ENCODE measurements at regions not wholly inside any gene's neighbourhood (a gene's known extent, or its start where the extent isn't known, plus 50 kb on each side); places are given as distances from the start of the nearest gene placed in this dataset.

DNA sequence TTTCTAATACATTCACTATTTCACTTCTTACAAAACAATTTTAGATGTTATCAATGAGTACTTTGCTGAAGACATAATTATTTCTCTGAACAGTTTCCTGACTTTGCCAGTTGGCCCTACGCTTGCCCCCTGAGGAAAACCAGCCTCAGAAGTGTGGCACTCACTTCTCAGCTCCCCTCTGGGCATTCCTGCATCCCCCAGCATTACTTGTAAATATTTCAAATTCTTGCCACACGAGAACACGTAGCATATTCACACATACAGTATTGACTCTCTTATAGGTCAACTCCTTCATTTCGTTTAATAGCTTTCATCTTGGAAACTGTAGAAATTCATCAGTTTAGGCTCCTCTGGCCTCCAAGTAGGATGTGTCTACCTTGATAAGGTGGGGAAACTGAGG lies 65.2 kb downstream of the OTX2 start:
- peaks cover 0 to 4% (median 0%) of the 10 kb centered on the region in 5 experiments for H3K27me3 ChIP-seq (replicated peaks in 2 of 5; ENCODE audit: control insufficient read depth in 4 of 5, insufficient read depth in 5 of 5, low read length in 4 of 5)
- no peaks in the 10 kb centered on the region for H3K4me1 ChIP-seq (ENCODE audit: control extremely low read depth in 1 of 4, control insufficient read depth in 4 of 4, insufficient read depth in 4 of 4, low read length in 3 of 4)
- POLR2A ChIA-PET: no interaction called here
- CTCF ChIA-PET: no interaction called here
- no peak overlapping the region for H3K27ac ChIP-seq (ENCODE audit: insufficient read depth in 1 of 2, low read depth in 1 of 2, low read length in 2 of 2, poor library complexity in 1 of 2, severe bottlenecking in 2 of 2)
- H3K9me3 ChIP-seq (ENCODE audit: control extremely low read depth in 1 of 5, control insufficient read depth in 4 of 5, insufficient read depth in 2 of 5, low read depth in 1 of 5, low read length in 4 of 5): peaks cover 0 to 2% (median 0%) of the 10 kb centered on the region in 5 experiments
- no peaks in the 10 kb centered on the region for H3K36me3 ChIP-seq (ENCODE audit: control insufficient read depth in 4 of 4, insufficient read depth in 4 of 4, low read length in 3 of 4)
- H3K4me3 ChIP-seq (ENCODE audit: control insufficient read depth in 1 of 7, extremely low read depth in 1 of 7, insufficient read depth in 4 of 7, low read depth in 2 of 7, low read length in 6 of 7): no peak overlapping the region
- 81% methylated on average over 3 of the region's 4 CpGs for WGBS (ENCODE audit: insufficient coverage)
- DNase-seq: no peak

DNA sequence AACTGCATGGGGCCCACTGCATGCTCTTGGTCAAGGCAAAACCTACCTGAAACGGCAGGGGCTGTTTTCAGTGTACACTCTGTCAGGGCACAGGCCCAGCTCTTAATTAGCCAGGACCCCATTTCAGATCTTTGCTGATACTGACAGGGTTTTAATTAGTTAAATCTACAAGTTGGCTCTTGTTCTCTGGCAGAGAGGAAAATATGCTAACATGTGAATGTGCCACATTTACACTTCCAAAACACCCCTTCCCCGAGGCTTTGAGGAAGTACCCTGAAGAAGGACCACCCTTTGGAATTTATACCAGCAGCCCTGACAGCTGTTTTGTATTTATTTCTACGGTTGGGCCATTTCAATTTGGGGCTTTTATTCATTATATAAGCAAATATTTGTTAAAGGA lies 66.3 kb downstream of the OTX2 start:
- no peaks in the 10 kb centered on the region for H3K36me3 ChIP-seq (ENCODE audit: control insufficient read depth in 4 of 4, insufficient read depth in 4 of 4, low read length in 3 of 4)
- DNase-seq: no peak
- WGBS (ENCODE audit: insufficient coverage): 31% methylated on average over 2 of the region's 3 CpGs
- no peaks in the 10 kb centered on the region for H3K4me1 ChIP-seq (ENCODE audit: control extremely low read depth in 1 of 4, control insufficient read depth in 4 of 4, insufficient read depth in 4 of 4, low read length in 3 of 4)
- H3K27me3 ChIP-seq (replicated peaks in 2 of 5; ENCODE audit: control insufficient read depth in 4 of 5, insufficient read depth in 5 of 5, low read length in 4 of 5): peaks cover 0 to 2% (median 0%) of the 10 kb centered on the region in 5 experiments
- H3K4me3 ChIP-seq (ENCODE audit: control insufficient read depth in 1 of 7, extremely low read depth in 1 of 7, insufficient read depth in 4 of 7, low read depth in 2 of 7, low read length in 6 of 7): no peak overlapping the region
- CTCF ChIA-PET: no interaction called here
- H3K27ac ChIP-seq (ENCODE audit: insufficient read depth in 1 of 2, low read depth in 1 of 2, low read length in 2 of 2, poor library complexity in 1 of 2, severe bottlenecking in 2 of 2): no peak overlapping the region
- POLR2A ChIA-PET: no interaction called here
- peaks cover 0 to 2% (median 0%) of the 10 kb centered on the region in 5 experiments for H3K9me3 ChIP-seq (ENCODE audit: control extremely low read depth in 1 of 5, control insufficient read depth in 4 of 5, insufficient read depth in 2 of 5, low read depth in 1 of 5, low read length in 4 of 5)

DNA sequence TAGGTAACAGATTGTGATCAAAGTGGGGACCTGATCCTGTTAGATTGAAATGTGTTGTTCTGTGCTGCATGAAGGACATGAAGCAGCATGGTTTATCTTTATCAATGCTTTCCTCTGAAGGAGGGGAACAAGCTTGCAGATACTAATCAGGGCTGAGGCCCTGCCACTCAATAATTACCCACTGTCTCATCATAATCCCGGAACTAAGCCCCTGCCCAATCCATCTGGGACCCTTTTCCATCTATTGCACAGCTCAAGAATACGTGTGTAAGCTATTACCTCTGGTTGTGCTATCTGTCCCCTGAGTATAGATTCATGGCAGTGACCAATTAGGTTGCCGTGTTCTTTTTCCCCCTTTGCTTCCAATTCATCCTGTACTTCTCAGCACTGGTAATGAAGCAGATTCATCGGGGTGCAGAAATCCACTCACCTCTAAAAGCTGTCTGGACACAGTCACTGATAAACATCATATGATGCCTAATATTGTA lies 67.8 kb downstream of the OTX2 start:
- CTCF ChIA-PET: no interaction called here
- 83% methylated on average over 3 of the region's 4 CpGs for WGBS (ENCODE audit: insufficient coverage)
- POLR2A ChIA-PET: no interaction called here
- no peak for DNase-seq
- peaks cover 0 to 2% (median 0%) of the 10 kb centered on the region in 5 experiments for H3K9me3 ChIP-seq (ENCODE audit: control extremely low read depth in 1 of 5, control insufficient read depth in 4 of 5, insufficient read depth in 2 of 5, low read depth in 1 of 5, low read length in 4 of 5)
- H3K4me1 ChIP-seq (ENCODE audit: control extremely low read depth in 1 of 4, control insufficient read depth in 4 of 4, insufficient read depth in 4 of 4, low read length in 3 of 4): no peaks in the 10 kb centered on the region
- no peaks in the 10 kb centered on the region for H3K36me3 ChIP-seq (ENCODE audit: control insufficient read depth in 4 of 4, insufficient read depth in 4 of 4, low read length in 3 of 4)
- no peak overlapping the region for H3K27ac ChIP-seq (ENCODE audit: insufficient read depth in 1 of 2, low read depth in 1 of 2, low read length in 2 of 2, poor library complexity in 1 of 2, severe bottlenecking in 2 of 2)
- peaks cover 0 to 2% (median 0%) of the 10 kb centered on the region in 5 experiments for H3K27me3 ChIP-seq (replicated peaks in 2 of 5; ENCODE audit: control insufficient read depth in 4 of 5, insufficient read depth in 5 of 5, low read length in 4 of 5)
- no peak overlapping the region for H3K4me3 ChIP-seq (ENCODE audit: control insufficient read depth in 1 of 7, extremely low read depth in 1 of 7, insufficient read depth in 4 of 7, low read depth in 2 of 7, low read length in 6 of 7)

DNA sequence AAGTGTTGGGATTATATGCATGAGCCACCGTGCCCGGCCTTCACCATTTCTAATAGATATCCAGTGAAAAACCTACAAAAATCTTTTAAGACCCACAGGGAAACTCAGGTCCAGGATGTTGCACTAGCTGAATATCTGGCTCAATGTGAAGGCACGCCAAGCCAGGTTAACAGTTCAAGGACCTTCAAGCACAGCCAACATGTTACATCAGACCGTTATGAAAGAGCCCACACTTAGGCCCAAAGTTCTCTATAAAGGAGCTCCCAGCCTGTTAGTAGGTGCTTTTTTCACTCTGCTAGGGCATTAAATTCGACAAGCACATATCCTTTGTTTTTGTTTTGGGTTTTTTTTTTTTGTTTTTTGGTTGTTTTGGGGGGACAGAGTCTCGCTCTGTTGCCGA lies 69.0 kb downstream of the OTX2 start:
- Histone ChIP-seq H3K4me1 (ENCODE audit: control extremely low read depth in 1 of 4, control insufficient read depth in 4 of 4, insufficient read depth in 4 of 4, low read length in 3 of 4) (no peaks in the 10 kb centered on the region), H3K36me3 (ENCODE audit: control insufficient read depth in 4 of 4, insufficient read depth in 4 of 4, low read length in 3 of 4) (no peaks in the 10 kb centered on the region), H3K9me3 (ENCODE audit: control extremely low read depth in 1 of 5, control insufficient read depth in 4 of 5, insufficient read depth in 2 of 5, low read depth in 1 of 5, low read length in 4 of 5) (peaks cover 0 to 2% (median 0%) of the 10 kb centered on the region in 5 experiments), H3K4me3 (ENCODE audit: control insufficient read depth in 1 of 7, extremely low read depth in 1 of 7, insufficient read depth in 4 of 7, low read depth in 2 of 7, low read length in 6 of 7) (no peak overlapping the region), H3K27me3 (replicated peaks in 2 of 5; ENCODE audit: control insufficient read depth in 4 of 5, insufficient read depth in 5 of 5, low read length in 4 of 5) (peaks cover 0 to 2% (median 0%) of the 10 kb centered on the region in 5 experiments), H3K27ac (ENCODE audit: insufficient read depth in 1 of 2, low read depth in 1 of 2, low read length in 2 of 2, poor library complexity in 1 of 2, severe bottlenecking in 2 of 2) (no peak overlapping the region)
- ChIA-PET POLR2A (no interaction called here), CTCF (no interaction called here)
- DNase-seq: no peak
- 100% methylated on average over 3 of the region's 7 CpGs for WGBS (ENCODE audit: insufficient coverage)

DNA sequence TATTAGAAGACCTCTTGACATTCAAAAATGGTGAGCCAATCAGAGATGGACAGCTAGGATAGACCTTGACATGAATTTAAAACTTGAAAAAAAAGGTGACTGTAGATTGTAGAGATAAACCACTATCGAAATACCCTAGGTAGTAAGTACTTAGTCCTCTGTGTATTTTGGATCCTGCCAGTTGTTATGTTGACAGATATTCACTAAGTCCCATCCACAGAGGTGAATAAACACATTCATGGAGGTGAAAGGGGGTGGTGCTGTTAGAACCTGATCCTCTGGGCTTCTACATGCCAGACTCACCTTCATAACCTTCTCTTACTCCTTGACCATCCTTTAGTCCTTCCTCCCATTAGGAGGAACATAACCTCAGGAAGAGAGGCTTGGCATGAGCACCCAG lies 72.3 kb downstream of the OTX2 start:
- Histone ChIP-seq H3K4me3 (ENCODE audit: control insufficient read depth in 1 of 7, extremely low read depth in 1 of 7, insufficient read depth in 4 of 7, low read depth in 2 of 7, low read length in 6 of 7) (no peak overlapping the region), H3K36me3 (ENCODE audit: control insufficient read depth in 4 of 4, insufficient read depth in 4 of 4, low read length in 3 of 4) (no peaks in the 10 kb centered on the region), H3K4me1 (ENCODE audit: control extremely low read depth in 1 of 4, control insufficient read depth in 4 of 4, insufficient read depth in 4 of 4, low read length in 3 of 4) (no peaks in the 10 kb centered on the region), H3K27me3 (replicated peaks in 2 of 5; ENCODE audit: control insufficient read depth in 4 of 5, insufficient read depth in 5 of 5, low read length in 4 of 5) (peaks cover 0 to 10% (median 2%) of the 10 kb centered on the region in 5 experiments), H3K27ac (ENCODE audit: insufficient read depth in 1 of 2, low read depth in 1 of 2, low read length in 2 of 2, poor library complexity in 1 of 2, severe bottlenecking in 2 of 2) (no peak overlapping the region), H3K9me3 (ENCODE audit: control extremely low read depth in 1 of 5, control insufficient read depth in 4 of 5, insufficient read depth in 2 of 5, low read depth in 1 of 5, low read length in 4 of 5) (no peaks in the 10 kb centered on the region)
- ChIA-PET CTCF (no interaction called here), POLR2A (no interaction called here)
- no peak for DNase-seq
- no CpG with 5 or more reads among the region's 1 CpG for WGBS (ENCODE audit: insufficient coverage)

DNA sequence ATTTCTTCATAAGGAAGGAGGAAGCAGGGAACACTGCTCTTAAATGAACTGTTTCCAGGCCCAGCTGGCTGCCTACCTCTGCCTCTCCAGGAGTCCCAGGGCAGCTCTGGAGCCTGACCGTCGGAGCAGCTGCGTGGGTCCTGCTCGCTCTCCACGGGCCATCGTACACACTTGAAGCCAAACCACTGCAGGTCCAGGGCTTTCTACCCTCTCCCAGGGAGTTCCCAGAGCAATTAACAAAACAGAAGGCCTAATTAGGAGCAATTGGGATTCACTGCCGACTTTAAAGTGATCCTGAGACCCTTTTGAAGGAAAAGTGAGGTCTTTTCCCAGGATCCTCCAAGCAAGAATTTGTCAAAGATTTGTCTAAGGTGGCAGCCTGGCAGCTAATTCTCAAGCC lies 76.9 kb downstream of the OTX2 start:
- Histone ChIP-seq H3K27ac (ENCODE audit: insufficient read depth in 1 of 2, low read depth in 1 of 2, low read length in 2 of 2, poor library complexity in 1 of 2, severe bottlenecking in 2 of 2) (no peak overlapping the region), H3K36me3 (ENCODE audit: control insufficient read depth in 4 of 4, insufficient read depth in 4 of 4, low read length in 3 of 4) (no peaks in the 10 kb centered on the region), H3K9me3 (ENCODE audit: control extremely low read depth in 1 of 5, control insufficient read depth in 4 of 5, insufficient read depth in 2 of 5, low read depth in 1 of 5, low read length in 4 of 5) (no peaks in the 10 kb centered on the region), H3K4me1 (ENCODE audit: control extremely low read depth in 1 of 4, control insufficient read depth in 4 of 4, insufficient read depth in 4 of 4, low read length in 3 of 4) (peaks cover 0 to 2% (median 0%) of the 10 kb centered on the region in 4 experiments), H3K4me3 (ENCODE audit: control insufficient read depth in 1 of 7, extremely low read depth in 1 of 7, insufficient read depth in 4 of 7, low read depth in 2 of 7, low read length in 6 of 7) (no peak overlapping the region), H3K27me3 (replicated peaks in 2 of 5; ENCODE audit: control insufficient read depth in 4 of 5, insufficient read depth in 5 of 5, low read length in 4 of 5) (peaks cover 14 to 45% (median 22%) of the 10 kb centered on the region in 5 experiments)
- WGBS (ENCODE audit: insufficient coverage): 49% methylated on average over 7 of the region's 7 CpGs
- DNase-seq: no peak
- ChIA-PET CTCF (interaction anchor here (1.0 kb wide), 1 partner anchor 20 kb away, joined by 3 read pairs; no protein-coding TSS in a partner anchor), POLR2A (no interaction called here)

GRCh38 chr14:56731187-56731586 lies 79.1 kb downstream of the OTX2 start:
- Histone ChIP-seq H3K36me3 (ENCODE audit: control insufficient read depth in 4 of 4, insufficient read depth in 4 of 4, low read length in 3 of 4) (no peaks in the 10 kb centered on the region), H3K4me3 (ENCODE audit: control insufficient read depth in 1 of 7, extremely low read depth in 1 of 7, insufficient read depth in 4 of 7, low read depth in 2 of 7, low read length in 6 of 7) (no peak overlapping the region), H3K27me3 (replicated peaks in 2 of 5; ENCODE audit: control insufficient read depth in 4 of 5, insufficient read depth in 5 of 5, low read length in 4 of 5) (peaks cover 14 to 45% (median 22%) of the 10 kb centered on the region in 5 experiments), H3K4me1 (ENCODE audit: control extremely low read depth in 1 of 4, control insufficient read depth in 4 of 4, insufficient read depth in 4 of 4, low read length in 3 of 4) (peaks cover 0 to 2% (median 0%) of the 10 kb centered on the region in 4 experiments), H3K27ac (ENCODE audit: insufficient read depth in 1 of 2, low read depth in 1 of 2, low read length in 2 of 2, poor library complexity in 1 of 2, severe bottlenecking in 2 of 2) (no peak overlapping the region), H3K9me3 (ENCODE audit: control extremely low read depth in 1 of 5, control insufficient read depth in 4 of 5, insufficient read depth in 2 of 5, low read depth in 1 of 5, low read length in 4 of 5) (no peaks in the 10 kb centered on the region)
- ChIA-PET POLR2A (no interaction called here), CTCF (no interaction called here)
- 61% methylated on average over 3 of the region's 4 CpGs for WGBS (ENCODE audit: insufficient coverage)
- no peak for DNase-seq
